ENCODE measurements at regions not wholly inside any gene's neighbourhood (a gene's known extent, or its start where the extent isn't known, plus 50 kb on each side); places are given as distances from the start of the nearest gene placed in this dataset.

DNA sequence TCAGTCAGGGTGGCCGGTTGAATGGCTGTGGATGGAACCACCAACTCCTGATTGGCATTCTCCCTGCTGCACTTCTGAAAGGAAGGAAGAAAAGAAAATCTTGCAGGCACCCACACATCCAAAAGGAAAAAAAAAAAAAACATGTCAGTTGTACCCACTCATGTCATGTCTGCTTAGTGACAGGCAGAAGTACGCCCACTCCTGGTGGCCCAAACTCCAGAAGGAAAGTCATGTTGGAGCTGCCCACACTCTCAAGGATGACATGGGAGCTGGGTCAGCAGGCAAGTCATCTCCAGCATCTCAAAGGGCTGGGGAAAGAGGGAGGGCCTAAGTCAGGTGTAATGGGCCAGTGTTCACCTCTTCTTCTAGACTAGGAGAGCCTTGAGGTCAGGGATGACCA lies 1079.1 kb downstream of the BCL11B start:
- TF ChIP-seq, protein P1, sequence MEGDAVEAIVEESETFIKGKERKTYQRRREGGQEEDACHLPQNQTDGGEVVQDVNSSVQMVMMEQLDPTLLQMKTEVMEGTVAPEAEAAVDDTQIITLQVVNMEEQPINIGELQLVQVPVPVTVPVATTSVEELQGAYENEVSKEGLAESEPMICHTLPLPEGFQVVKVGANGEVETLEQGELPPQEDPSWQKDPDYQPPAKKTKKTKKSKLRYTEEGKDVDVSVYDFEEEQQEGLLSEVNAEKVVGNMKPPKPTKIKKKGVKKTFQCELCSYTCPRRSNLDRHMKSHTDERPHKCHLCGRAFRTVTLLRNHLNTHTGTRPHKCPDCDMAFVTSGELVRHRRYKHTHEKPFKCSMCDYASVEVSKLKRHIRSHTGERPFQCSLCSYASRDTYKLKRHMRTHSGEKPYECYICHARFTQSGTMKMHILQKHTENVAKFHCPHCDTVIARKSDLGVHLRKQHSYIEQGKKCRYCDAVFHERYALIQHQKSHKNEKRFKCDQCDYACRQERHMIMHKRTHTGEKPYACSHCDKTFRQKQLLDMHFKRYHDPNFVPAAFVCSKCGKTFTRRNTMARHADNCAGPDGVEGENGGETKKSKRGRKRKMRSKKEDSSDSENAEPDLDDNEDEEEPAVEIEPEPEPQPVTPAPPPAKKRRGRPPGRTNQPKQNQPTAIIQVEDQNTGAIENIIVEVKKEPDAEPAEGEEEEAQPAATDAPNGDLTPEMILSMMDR (IDR thresholded peaks at IDR 0.05; ENCODE audit: insufficient read depth, low read depth, low read length): no peak
- no peak for TF ChIP-seq EZH2 (IDR thresholded peaks at IDR 0.05; ENCODE audit: insufficient read depth, low read length)

Data from astrocyte (in vitro differentiated cells and primary cell).